GF-D8 (cell line): ENCODE measurements at regions not wholly inside any gene's neighbourhood (a gene's known extent, or its start where the extent isn't known, plus 50 kb on each side); places are given as distances from the start of the nearest gene placed in this dataset.
A peak's percentile ranks its signal among the peaks of the same experiment; 100 is the strongest.

Source experiments
- DNase-seq: peaks from one replicate; lab custom pipeline; 2025; lab: John Stamatoyannopoulos, UW

GRCh38 chr20:22431419-22431818 is 153.0 kb downstream of the FOXA2 start:
- DNase-seq, result no peak

GRCh38 chr20:22430746-22431168 is 153.6 kb downstream of the FOXA2 start:
- no peak for DNase-seq

GRCh38 chr20:22430154-22430745 is 154.1 kb downstream of the FOXA2 start:
- DNase-seq, result no peak

- no peak for DNase-seq
Measured at GRCh38 chr20:22429175-22430153, 154.9 kb downstream of the FOXA2 start.

- no peak for DNase-seq
Measured at GRCh38 chr20:22428051-22428450, 156.3 kb downstream of the FOXA2 start.

- no peak for DNase-seq
Measured at GRCh38 chr20:22426772-22427171, 157.6 kb downstream of the FOXA2 start.

GRCh38 chr20:22425344-22426295 is 158.8 kb downstream of the FOXA2 start:
- DNase-seq, result no peak

GRCh38 chr20:22423190-22423832 is 161.1 kb downstream of the FOXA2 start:
- DNase-seq, result no peak

GRCh38 chr20:22420116-22420598 is 164.2 kb downstream of the FOXA2 start:
- DNase-seq, result no peak

GRCh38 chr20:22418738-22419137 is 165.6 kb downstream of the FOXA2 start:
- DNase-seq, result no peak

- no peak for DNase-seq
Measured at GRCh38 chr20:22414305-22414742, 170.0 kb downstream of the FOXA2 start.

GRCh38 chr20:22412977-22413868 is 171.1 kb downstream of the FOXA2 start:
- DNase-seq, result no peak

GRCh38 chr20:22411627-22412450 is 172.5 kb downstream of the FOXA2 start:
- DNase-seq, result peak; percentile 16

- no peak for DNase-seq
Measured at GRCh38 chr20:22411286-22411626, 173.1 kb downstream of the FOXA2 start.

GRCh38 chr20:22410556-22411130 is 173.7 kb downstream of the FOXA2 start:
- no peak for DNase-seq

- DNase-seq, result no peak
Measured at GRCh38 chr20:22408521-22409402, 175.6 kb downstream of the FOXA2 start.

GRCh38 chr20:22407237-22408193 is 176.9 kb downstream of the FOXA2 start:
- DNase-seq, result no peak
